Liver (tissue), 7 donors: ENCODE measurements at regions not wholly inside any gene's neighbourhood (a gene's known extent, or its start where the extent isn't known, plus 50 kb on each side); places are given as distances from the start of the nearest gene placed in this dataset.

Experiments used
- DNase-seq: peaks from one replicate; pipeline ENCODE4 v3.0.0-alpha.2; 2017; ENCODE audit warnings: low spot score
- H3K27ac ChIP-seq, 2 donors: one replicate each; pipeline ENCODE4 v1.7.0; 2013; ENCODE audit warnings: inconsistent platforms in 2 of 2, low read length in 2 of 2, control low read depth in 1 of 2, low read depth in 1 of 2, mild to moderate bottlenecking in 1 of 2
- H3K27me3 ChIP-seq, 4 donors: one replicate each; pipeline versions ENCODE4 v1.6.1 to v1.7.0; 2013; ENCODE audit warnings: low read length in 3 of 4, inconsistent platforms in 1 of 4, mild to moderate bottlenecking in 1 of 4, moderate library complexity in 1 of 4; ENCODE audit not compliant: control insufficient read depth in 4 of 4, insufficient read depth in 4 of 4
- H3K36me3 ChIP-seq, 4 donors: one replicate each; pipeline versions ENCODE4 v1.6.1 to v1.7.0; 2013; ENCODE audit warnings: low read length in 3 of 4, mild to moderate bottlenecking in 3 of 4, low read depth in 1 of 4, moderate library complexity in 1 of 4; ENCODE audit not compliant: control insufficient read depth in 4 of 4, insufficient read depth in 3 of 4
- H3K4me1 ChIP-seq, 4 donors: one replicate each; pipeline versions ENCODE4 v1.6.1 to v1.7.0; 2013; ENCODE audit warnings: low read length in 3 of 4, mild to moderate bottlenecking in 3 of 4, moderate library complexity in 1 of 4; ENCODE audit not compliant: control insufficient read depth in 4 of 4, insufficient read depth in 4 of 4
- H3K4me3 ChIP-seq, 3 donors: one replicate each; pipeline versions ENCODE4 v1.6.1 to v1.7.0; 2013; ENCODE audit warnings: low read length in 3 of 3, control low read depth in 1 of 3, low read depth in 1 of 3, mild to moderate bottlenecking in 1 of 3
- H3K9ac ChIP-seq, 2 donors: one replicate each; pipeline ENCODE4 v1.7.0; 2013; ENCODE audit warnings: low read length in 2 of 2, mild to moderate bottlenecking in 2 of 2, moderate library complexity in 2 of 2, control low read depth in 1 of 2, low read depth in 1 of 2
- H3K9me3 ChIP-seq, 4 donors: one replicate each; pipeline versions ENCODE4 v1.6.1 to v1.7.0; 2013; ENCODE audit warnings: low read length in 3 of 4; ENCODE audit not compliant: control insufficient read depth in 4 of 4
- EGR1 ChIP-seq, 2 donors: IDR thresholded peaks; 2 replicates each; pipeline ENCODE4 v1.6.1; 2016 to 2018; ENCODE audit warnings: antibody characterized with exemption in 2 of 2, low read depth in 2 of 2
- FOXA1 ChIP-seq: IDR thresholded peaks from 2 replicates; pipeline ENCODE4 v1.6.1; 2016; ENCODE audit warnings: antibody characterized with exemption
- FOXA2 ChIP-seq: IDR thresholded peaks from 2 replicates; pipeline ENCODE4 v1.6.1; 2016; ENCODE audit warnings: antibody characterized with exemption
- HNF4A ChIP-seq, 2 donors: conservative IDR thresholded peaks; 2 replicates each; pipeline ENCODE4 v1.6.1; 2016; ENCODE audit warnings: antibody characterized with exemption in 2 of 2, mild to moderate bottlenecking in 2 of 2
- HNF4G ChIP-seq: IDR thresholded peaks from 2 replicates; pipeline ENCODE4 v1.6.1; 2016; ENCODE audit warnings: antibody characterized with exemption
- JUND ChIP-seq, 2 donors: IDR thresholded peaks; 2 replicates each; pipeline ENCODE4 v1.6.1; 2016; ENCODE audit warnings: antibody characterized with exemption in 2 of 2
- NR2F2 ChIP-seq: IDR thresholded peaks from 2 replicates; pipeline ENCODE4 v1.6.1; 2016; ENCODE audit warnings: antibody characterized with exemption
- RXRA ChIP-seq, 2 donors: IDR thresholded peaks; 2 replicates each; pipeline ENCODE4 v1.6.1; 2017 to 2018; ENCODE audit warnings: antibody characterized with exemption in 2 of 2, mild to moderate bottlenecking in 1 of 2
- TAF1 ChIP-seq: conservative IDR thresholded peaks from 2 replicates; pipeline ENCODE4 v1.6.1; 2016; ENCODE audit warnings: antibody characterized with exemption, mild to moderate bottlenecking
- YY1 ChIP-seq: IDR thresholded peaks from 2 replicates; pipeline ENCODE4 v1.6.1; 2016; ENCODE audit warnings: antibody characterized with exemption, mild to moderate bottlenecking
- WGBS: extraction: QIAGEN DNeasy Blood & Tissue Kit; methylation state at CpG from one replicate; pipeline ENCODE4 v1.1.7; 2013; 5-methylcytosine and 5-hydroxymethylcytosine counted together
- TF ChIP-seq, protein P1 (sequence below): IDR thresholded peaks from 2 replicates; pipeline ENCODE4 v1.6.1; 2016; ENCODE audit warnings: antibody characterized with exemption
- TF ChIP-seq, protein P2 (sequence below): IDR thresholded peaks from 2 replicates; pipeline ENCODE4 v1.6.1; 2016; ENCODE audit warnings: antibody characterized with exemption, mild to moderate bottlenecking
- TF ChIP-seq, protein P3 (sequence below): IDR thresholded peaks from 2 replicates; pipeline ENCODE4 v1.6.1; 2016; ENCODE audit warnings: antibody characterized with exemption
- TF ChIP-seq, protein P4 (sequence below): IDR thresholded peaks from 2 replicates; pipeline ENCODE4 v1.6.1; 2016; ENCODE audit warnings: antibody characterized with exemption
- donor health status: healthy.
- donor health status: healthy.
- donor health status: healthy.
- donor health status: healthy.

DNA sequence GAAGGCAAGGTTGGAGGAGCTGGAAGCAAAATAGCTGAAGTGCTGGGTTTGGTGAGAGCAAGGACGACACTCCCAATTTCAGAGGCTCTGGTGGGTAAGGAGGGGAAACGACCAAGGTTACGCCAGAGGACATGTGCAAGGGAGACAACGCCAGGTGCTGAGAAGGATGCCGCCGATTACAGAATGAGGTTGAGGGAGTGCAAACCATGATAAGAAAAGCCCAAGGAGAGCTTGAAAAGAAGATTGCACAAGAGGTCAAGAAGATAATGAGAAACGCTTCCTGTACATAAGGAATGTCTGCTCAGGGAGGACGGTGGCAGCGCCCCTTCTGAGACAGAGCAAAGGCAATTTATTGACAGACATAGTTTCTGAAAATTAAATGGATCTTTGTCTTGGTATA lies 382.0 kb upstream of the PROX1 start:
- no peaks in the 10 kb centered on the region for H3K27me3 ChIP-seq
- H3K27ac ChIP-seq = no peak overlapping the region
- H3K9me3 ChIP-seq = no peaks in the 10 kb centered on the region
- DNase-seq = no peak
- H3K9ac ChIP-seq = no peak overlapping the region
- H3K4me1 ChIP-seq = no peaks in the 10 kb centered on the region
- no peak for TF ChIP-seq FOXA1
- TF ChIP-seq, protein P1, sequence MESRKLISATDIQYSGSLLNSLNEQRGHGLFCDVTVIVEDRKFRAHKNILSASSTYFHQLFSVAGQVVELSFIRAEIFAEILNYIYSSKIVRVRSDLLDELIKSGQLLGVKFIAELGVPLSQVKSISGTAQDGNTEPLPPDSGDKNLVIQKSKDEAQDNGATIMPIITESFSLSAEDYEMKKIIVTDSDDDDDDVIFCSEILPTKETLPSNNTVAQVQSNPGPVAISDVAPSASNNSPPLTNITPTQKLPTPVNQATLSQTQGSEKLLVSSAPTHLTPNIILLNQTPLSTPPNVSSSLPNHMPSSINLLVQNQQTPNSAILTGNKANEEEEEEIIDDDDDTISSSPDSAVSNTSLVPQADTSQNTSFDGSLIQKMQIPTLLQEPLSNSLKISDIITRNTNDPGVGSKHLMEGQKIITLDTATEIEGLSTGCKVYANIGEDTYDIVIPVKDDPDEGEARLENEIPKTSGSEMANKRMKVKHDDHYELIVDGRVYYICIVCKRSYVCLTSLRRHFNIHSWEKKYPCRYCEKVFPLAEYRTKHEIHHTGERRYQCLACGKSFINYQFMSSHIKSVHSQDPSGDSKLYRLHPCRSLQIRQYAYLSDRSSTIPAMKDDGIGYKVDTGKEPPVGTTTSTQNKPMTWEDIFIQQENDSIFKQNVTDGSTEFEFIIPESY = no peak
- TF ChIP-seq HNF4A (conservative IDR thresholded peaks at IDR 0.05) = no peak
- TF ChIP-seq, protein P2, sequence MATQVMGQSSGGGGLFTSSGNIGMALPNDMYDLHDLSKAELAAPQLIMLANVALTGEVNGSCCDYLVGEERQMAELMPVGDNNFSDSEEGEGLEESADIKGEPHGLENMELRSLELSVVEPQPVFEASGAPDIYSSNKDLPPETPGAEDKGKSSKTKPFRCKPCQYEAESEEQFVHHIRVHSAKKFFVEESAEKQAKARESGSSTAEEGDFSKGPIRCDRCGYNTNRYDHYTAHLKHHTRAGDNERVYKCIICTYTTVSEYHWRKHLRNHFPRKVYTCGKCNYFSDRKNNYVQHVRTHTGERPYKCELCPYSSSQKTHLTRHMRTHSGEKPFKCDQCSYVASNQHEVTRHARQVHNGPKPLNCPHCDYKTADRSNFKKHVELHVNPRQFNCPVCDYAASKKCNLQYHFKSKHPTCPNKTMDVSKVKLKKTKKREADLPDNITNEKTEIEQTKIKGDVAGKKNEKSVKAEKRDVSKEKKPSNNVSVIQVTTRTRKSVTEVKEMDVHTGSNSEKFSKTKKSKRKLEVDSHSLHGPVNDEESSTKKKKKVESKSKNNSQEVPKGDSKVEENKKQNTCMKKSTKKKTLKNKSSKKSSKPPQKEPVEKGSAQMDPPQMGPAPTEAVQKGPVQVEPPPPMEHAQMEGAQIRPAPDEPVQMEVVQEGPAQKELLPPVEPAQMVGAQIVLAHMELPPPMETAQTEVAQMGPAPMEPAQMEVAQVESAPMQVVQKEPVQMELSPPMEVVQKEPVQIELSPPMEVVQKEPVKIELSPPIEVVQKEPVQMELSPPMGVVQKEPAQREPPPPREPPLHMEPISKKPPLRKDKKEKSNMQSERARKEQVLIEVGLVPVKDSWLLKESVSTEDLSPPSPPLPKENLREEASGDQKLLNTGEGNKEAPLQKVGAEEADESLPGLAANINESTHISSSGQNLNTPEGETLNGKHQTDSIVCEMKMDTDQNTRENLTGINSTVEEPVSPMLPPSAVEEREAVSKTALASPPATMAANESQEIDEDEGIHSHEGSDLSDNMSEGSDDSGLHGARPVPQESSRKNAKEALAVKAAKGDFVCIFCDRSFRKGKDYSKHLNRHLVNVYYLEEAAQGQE = no peak
- TF ChIP-seq NR2F2 = no peak
- no peak for TF ChIP-seq HNF4G
- no peak for TF ChIP-seq EGR1 (IDR thresholded peaks at IDR 0.05; ENCODE audit: low read depth in 2 of 2)
- TF ChIP-seq, protein P3, sequence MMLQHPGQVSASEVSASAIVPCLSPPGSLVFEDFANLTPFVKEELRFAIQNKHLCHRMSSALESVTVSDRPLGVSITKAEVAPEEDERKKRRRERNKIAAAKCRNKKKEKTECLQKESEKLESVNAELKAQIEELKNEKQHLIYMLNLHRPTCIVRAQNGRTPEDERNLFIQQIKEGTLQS = no peak
- no peak for TF ChIP-seq RXRA (IDR thresholded peaks at IDR 0.05)
- no peak for TF ChIP-seq FOXA2
- TF ChIP-seq, protein P4, sequence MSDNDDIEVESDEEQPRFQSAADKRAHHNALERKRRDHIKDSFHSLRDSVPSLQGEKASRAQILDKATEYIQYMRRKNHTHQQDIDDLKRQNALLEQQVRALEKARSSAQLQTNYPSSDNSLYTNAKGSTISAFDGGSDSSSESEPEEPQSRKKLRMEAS = no peak
- H3K36me3 ChIP-seq = no peaks in the 10 kb centered on the region
- 75% methylated on average over 9 of the region's 9 CpGs for WGBS
- no peak overlapping the region for H3K4me3 ChIP-seq

DNA sequence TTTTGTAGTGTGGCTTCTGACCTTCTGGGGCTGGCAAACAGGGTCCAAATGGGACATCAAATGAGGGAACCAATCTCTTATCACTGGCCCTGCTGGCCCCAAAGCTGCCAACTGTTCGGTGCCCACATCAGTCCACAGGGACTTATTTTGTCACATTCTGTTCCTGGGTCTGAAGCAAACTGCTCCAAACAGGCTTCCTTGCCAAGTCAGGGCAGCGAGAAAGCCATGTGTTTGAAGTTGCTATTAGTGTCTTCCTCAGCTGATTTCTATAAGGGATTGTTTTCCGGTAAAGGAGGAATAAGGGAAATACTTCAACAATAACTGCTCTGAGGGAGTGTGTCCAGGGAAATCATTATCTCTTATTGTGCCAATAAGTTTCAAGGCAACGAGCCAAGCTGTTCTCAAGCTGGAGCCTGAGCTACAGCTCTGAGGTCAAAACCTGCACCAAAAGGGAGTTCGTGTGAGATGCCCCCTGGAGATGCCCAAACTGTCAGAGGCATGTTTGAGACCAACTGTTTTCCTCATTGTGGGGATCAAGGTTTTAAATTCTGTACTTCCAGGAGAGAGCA lies 381.4 kb upstream of the PROX1 start:
- H3K4me3 ChIP-seq = no peak overlapping the region
- no peaks in the 10 kb centered on the region for H3K4me1 ChIP-seq
- TF ChIP-seq HNF4A (conservative IDR thresholded peaks at IDR 0.05) = no peak
- TF ChIP-seq, protein P4 = no peak
- no peak for TF ChIP-seq HNF4G
- no peaks in the 10 kb centered on the region for H3K9me3 ChIP-seq
- 58% methylated on average over 5 of the region's 5 CpGs for WGBS
- H3K27ac ChIP-seq = no peak overlapping the region
- H3K36me3 ChIP-seq = no peaks in the 10 kb centered on the region
- no peak for DNase-seq
- H3K9ac ChIP-seq = no peak overlapping the region
- no peaks in the 10 kb centered on the region for H3K27me3 ChIP-seq

DNA sequence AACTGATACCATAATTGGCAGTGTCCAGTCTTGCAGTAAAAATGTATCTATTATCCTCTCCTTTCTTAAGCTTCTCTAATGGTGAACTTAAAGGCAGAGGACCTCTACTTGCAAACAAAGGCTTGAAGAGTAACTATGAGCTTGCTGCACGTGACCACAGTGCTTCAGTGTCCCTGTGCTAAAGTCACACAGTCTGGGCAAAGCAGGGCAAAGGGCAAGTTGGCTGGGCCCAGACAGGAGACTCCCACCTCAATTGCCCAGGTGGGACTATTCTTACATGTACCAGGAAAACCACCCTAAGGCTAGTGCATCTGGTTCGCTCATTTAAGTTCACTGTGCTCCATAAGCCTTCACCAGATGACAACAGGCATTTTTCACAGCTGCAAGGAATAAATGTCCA lies 374.2 kb upstream of the PROX1 start:
- H3K27ac ChIP-seq = no peak overlapping the region
- no peak overlapping the region for H3K9ac ChIP-seq
- no peak for DNase-seq
- no peaks in the 10 kb centered on the region for H3K36me3 ChIP-seq
- H3K4me1 ChIP-seq = no peaks in the 10 kb centered on the region
- TF ChIP-seq JUND (IDR thresholded peaks at IDR 0.05) (no peak), YY1 (no peak), TAF1 (no peak), RXRA (IDR thresholded peaks at IDR 0.05) (no peak)
- TF ChIP-seq, protein P2 = no peak
- TF ChIP-seq, protein P4 = no peak
- H3K27me3 ChIP-seq = no peaks in the 10 kb centered on the region
- H3K9me3 ChIP-seq = no peaks in the 10 kb centered on the region
- no peak overlapping the region for H3K4me3 ChIP-seq
- WGBS = 87% methylated on average over 2 of the region's 2 CpGs
